ENCODE measurements at regions not wholly inside any gene's neighbourhood (a gene's known extent, or its start where the extent isn't known, plus 50 kb on each side); places are given as distances from the start of the nearest gene placed in this dataset.

DNA sequence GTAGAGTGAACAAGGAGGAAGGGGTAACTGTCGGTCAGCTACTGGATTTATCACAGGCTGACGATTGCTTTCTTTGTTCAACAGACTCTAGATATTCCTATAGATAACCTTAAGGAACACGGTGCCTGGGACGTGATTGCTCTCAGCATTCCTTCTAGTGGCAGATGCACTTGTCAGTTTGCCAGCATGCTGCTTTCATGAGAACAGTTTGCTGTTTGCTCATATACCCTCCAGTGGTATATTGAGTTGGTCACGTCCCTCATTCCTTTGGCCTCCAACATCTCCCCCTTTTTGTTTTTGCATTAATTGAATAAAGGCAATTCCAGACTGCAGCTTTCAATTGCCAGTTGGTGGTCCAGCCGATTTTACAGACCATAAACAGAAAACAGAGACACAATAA lies 76.8 kb upstream of the BTN3A2 start:
- Histone ChIP-seq H2AFZ (ENCODE audit: low read depth, low read length) (no peak overlapping the region), H3K9me3 (ENCODE audit: low read length) (no peaks in the 10 kb centered on the region), H3K36me3 (ENCODE audit: insufficient read depth, low read length) (no peaks in the 10 kb centered on the region), H3K9ac (ENCODE audit: low read length) (no peak overlapping the region), H3K9me2 (ENCODE audit: insufficient read depth, low read length) (no peaks in the 10 kb centered on the region), H3K27me3 (ENCODE audit: insufficient read depth, low read depth, low read length) (no peaks in the 10 kb centered on the region), H3K79me2 (replicated peaks; ENCODE audit: insufficient read depth, low read length) (no peaks in the 10 kb centered on the region), H3K27ac (ENCODE audit: low read length) (no peak overlapping the region), H3K4me2 (ENCODE audit: low read length) (no peak overlapping the region), H3F3A (ENCODE audit: insufficient read depth, low read length, poor library complexity, severe bottlenecking) (peaks cover 16% of the 10 kb centered on the region), H4K20me1 (ENCODE audit: insufficient read depth) (no peaks in the 10 kb centered on the region), H3K4me3 (ENCODE audit: low read length) (no peak overlapping the region)
- TF ChIP-seq EZH2 (IDR thresholded peaks at IDR 0.05; ENCODE audit: borderline replicate concordance, insufficient read depth, low read length, poor library complexity, severe bottlenecking) = no peak
- TF ChIP-seq TAF1 (IDR thresholded peaks at IDR 0.05; ENCODE audit: low read depth) = no peak
- no peak for TF ChIP-seq SMC3 (conservative IDR thresholded peaks at IDR 0.05; ENCODE audit: poor library complexity)
- TF ChIP-seq, protein P1, sequence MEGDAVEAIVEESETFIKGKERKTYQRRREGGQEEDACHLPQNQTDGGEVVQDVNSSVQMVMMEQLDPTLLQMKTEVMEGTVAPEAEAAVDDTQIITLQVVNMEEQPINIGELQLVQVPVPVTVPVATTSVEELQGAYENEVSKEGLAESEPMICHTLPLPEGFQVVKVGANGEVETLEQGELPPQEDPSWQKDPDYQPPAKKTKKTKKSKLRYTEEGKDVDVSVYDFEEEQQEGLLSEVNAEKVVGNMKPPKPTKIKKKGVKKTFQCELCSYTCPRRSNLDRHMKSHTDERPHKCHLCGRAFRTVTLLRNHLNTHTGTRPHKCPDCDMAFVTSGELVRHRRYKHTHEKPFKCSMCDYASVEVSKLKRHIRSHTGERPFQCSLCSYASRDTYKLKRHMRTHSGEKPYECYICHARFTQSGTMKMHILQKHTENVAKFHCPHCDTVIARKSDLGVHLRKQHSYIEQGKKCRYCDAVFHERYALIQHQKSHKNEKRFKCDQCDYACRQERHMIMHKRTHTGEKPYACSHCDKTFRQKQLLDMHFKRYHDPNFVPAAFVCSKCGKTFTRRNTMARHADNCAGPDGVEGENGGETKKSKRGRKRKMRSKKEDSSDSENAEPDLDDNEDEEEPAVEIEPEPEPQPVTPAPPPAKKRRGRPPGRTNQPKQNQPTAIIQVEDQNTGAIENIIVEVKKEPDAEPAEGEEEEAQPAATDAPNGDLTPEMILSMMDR (IDR thresholded peaks at IDR 0.05; ENCODE audit: poor library complexity, severe bottlenecking) = no peak
- TF ChIP-seq, protein P2, sequence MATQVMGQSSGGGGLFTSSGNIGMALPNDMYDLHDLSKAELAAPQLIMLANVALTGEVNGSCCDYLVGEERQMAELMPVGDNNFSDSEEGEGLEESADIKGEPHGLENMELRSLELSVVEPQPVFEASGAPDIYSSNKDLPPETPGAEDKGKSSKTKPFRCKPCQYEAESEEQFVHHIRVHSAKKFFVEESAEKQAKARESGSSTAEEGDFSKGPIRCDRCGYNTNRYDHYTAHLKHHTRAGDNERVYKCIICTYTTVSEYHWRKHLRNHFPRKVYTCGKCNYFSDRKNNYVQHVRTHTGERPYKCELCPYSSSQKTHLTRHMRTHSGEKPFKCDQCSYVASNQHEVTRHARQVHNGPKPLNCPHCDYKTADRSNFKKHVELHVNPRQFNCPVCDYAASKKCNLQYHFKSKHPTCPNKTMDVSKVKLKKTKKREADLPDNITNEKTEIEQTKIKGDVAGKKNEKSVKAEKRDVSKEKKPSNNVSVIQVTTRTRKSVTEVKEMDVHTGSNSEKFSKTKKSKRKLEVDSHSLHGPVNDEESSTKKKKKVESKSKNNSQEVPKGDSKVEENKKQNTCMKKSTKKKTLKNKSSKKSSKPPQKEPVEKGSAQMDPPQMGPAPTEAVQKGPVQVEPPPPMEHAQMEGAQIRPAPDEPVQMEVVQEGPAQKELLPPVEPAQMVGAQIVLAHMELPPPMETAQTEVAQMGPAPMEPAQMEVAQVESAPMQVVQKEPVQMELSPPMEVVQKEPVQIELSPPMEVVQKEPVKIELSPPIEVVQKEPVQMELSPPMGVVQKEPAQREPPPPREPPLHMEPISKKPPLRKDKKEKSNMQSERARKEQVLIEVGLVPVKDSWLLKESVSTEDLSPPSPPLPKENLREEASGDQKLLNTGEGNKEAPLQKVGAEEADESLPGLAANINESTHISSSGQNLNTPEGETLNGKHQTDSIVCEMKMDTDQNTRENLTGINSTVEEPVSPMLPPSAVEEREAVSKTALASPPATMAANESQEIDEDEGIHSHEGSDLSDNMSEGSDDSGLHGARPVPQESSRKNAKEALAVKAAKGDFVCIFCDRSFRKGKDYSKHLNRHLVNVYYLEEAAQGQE (IDR thresholded peaks at IDR 0.05; ENCODE audit: borderline replicate concordance) = no peak
- no peak for TF ChIP-seq MXI1 (conservative IDR thresholded peaks at IDR 0.05; ENCODE audit: poor library complexity, severe bottlenecking)
- TF ChIP-seq EP300 (conservative IDR thresholded peaks at IDR 0.05; ENCODE audit: poor library complexity, severe bottlenecking) = no peak
- no peak for TF ChIP-seq POLR2AphosphoS5 (IDR thresholded peaks at IDR 0.05)
- no peak for TF ChIP-seq RAD21 (conservative IDR thresholded peaks at IDR 0.05)

DNA sequence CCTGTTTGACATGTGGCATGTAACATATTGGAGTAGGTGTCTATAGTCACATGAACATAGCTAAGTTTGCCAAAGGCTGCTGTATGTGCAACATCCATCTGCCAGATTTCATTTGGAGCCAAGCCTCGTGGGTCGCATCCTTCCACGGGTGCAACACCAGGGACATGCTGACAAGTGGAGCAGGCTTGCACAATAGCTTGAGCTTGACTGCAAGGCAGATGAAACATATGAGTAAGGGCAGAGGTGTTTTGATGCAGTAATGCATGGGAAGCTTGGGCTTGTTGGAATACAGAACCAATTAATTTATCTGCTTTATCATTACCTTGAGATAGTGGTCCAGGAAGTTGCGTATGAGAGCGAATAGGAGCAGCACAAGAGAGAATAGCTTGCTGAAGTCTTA lies 74.1 kb upstream of the BTN3A2 start:
- Histone ChIP-seq H3F3A (ENCODE audit: insufficient read depth, low read length, poor library complexity, severe bottlenecking) (peaks cover 2% of the 10 kb centered on the region), H3K9ac (ENCODE audit: low read length) (no peak overlapping the region), H4K20me1 (ENCODE audit: insufficient read depth) (no peaks in the 10 kb centered on the region), H3K4me2 (ENCODE audit: low read length) (no peak overlapping the region), H3K9me2 (ENCODE audit: insufficient read depth, low read length) (no peaks in the 10 kb centered on the region), H2AFZ (ENCODE audit: low read depth, low read length) (no peak overlapping the region), H3K79me2 (replicated peaks; ENCODE audit: insufficient read depth, low read length) (no peaks in the 10 kb centered on the region), H3K27ac (ENCODE audit: low read length) (no peak overlapping the region), H3K36me3 (ENCODE audit: insufficient read depth, low read length) (no peaks in the 10 kb centered on the region), H3K4me3 (ENCODE audit: low read length) (no peak overlapping the region), H3K27me3 (ENCODE audit: insufficient read depth, low read depth, low read length) (no peaks in the 10 kb centered on the region), H3K9me3 (ENCODE audit: low read length) (no peaks in the 10 kb centered on the region)
- TF ChIP-seq TAF1 (IDR thresholded peaks at IDR 0.05; ENCODE audit: low read depth) = no peak
- no peak for TF ChIP-seq RAD21 (conservative IDR thresholded peaks at IDR 0.05)
- no peak for TF ChIP-seq EZH2 (IDR thresholded peaks at IDR 0.05; ENCODE audit: borderline replicate concordance, insufficient read depth, low read length, poor library complexity, severe bottlenecking)
- TF ChIP-seq MXI1 (conservative IDR thresholded peaks at IDR 0.05; ENCODE audit: poor library complexity, severe bottlenecking) = no peak
- TF ChIP-seq SMC3 (conservative IDR thresholded peaks at IDR 0.05; ENCODE audit: poor library complexity) = no peak
- no peak for TF ChIP-seq EP300 (conservative IDR thresholded peaks at IDR 0.05; ENCODE audit: poor library complexity, severe bottlenecking)
- TF ChIP-seq POLR2AphosphoS5 (IDR thresholded peaks at IDR 0.05) = no peak
